NCI-H146 (cell line): ENCODE measurements at regions not wholly inside any gene's neighbourhood (a gene's known extent, or its start where the extent isn't known, plus 50 kb on each side); places are given as distances from the start of the nearest gene placed in this dataset.
"Not testable (repeated sequence)": the region's sequence is repeated elsewhere in the genome, so short reads cannot be mapped to it uniquely, and the experiment has no call there.

Source experiments
- DNase-seq: peaks from one replicate; lab custom pipeline; 2025; lab: John Stamatoyannopoulos, UW

- DNase-seq, result no peak
Measured at GRCh38 chr7:24395512-24395911, 111.5 kb downstream of the NPY start.

- DNase-seq, result not testable (repeated sequence)
Measured at GRCh38 chr7:24396387-24396786, 112.4 kb downstream of the NPY start.

GRCh38 chr7:24401628-24402593 is 117.9 kb downstream of the NPY start:
- peak; percentile 46 for DNase-seq

- DNase-seq, result no peak
Measured at GRCh38 chr7:24402655-24403054, 118.7 kb downstream of the NPY start.

- DNase-seq, result peak; percentile 4
Measured at GRCh38 chr7:24403557-24403956, 119.6 kb downstream of the NPY start.

- DNase-seq, result no peak
Measured at GRCh38 chr7:24404315-24404714, 120.3 kb downstream of the NPY start.

- no peak for DNase-seq
Measured at GRCh38 chr7:24405002-24405401, 121.0 kb downstream of the NPY start.

- DNase-seq, result no peak
Measured at GRCh38 chr7:24406053-24406788, 122.2 kb downstream of the NPY start.

- DNase-seq, result peak; percentile 2
Measured at GRCh38 chr7:24406789-24407299, 122.9 kb downstream of the NPY start.

- DNase-seq, result no peak
Measured at GRCh38 chr7:24407965-24408364, 124.0 kb downstream of the NPY start.

- no peak for DNase-seq
Measured at GRCh38 chr7:24408798-24409430, 124.9 kb downstream of the NPY start.

- no peak for DNase-seq
Measured at GRCh38 chr7:24409431-24410024, 125.5 kb downstream of the NPY start.

- DNase-seq, result no peak
Measured at GRCh38 chr7:24411226-24411625, 127.2 kb downstream of the NPY start.

- DNase-seq, result no peak
Measured at GRCh38 chr7:24417526-24418120, 133.6 kb downstream of the NPY start.

GRCh38 chr7:24419077-24419476 is 135.1 kb downstream of the NPY start:
- DNase-seq, result no peak

GRCh38 chr7:24419511-24419910 is 135.5 kb downstream of the NPY start:
- no peak for DNase-seq

- DNase-seq, result peak; percentile 30
Measured at GRCh38 chr7:24422441-24423010, 138.5 kb downstream of the NPY start.

- no peak for DNase-seq
Measured at GRCh38 chr7:24425664-24426063, 141.7 kb downstream of the NPY start.

GRCh38 chr7:24427048-24427447 is 143.1 kb downstream of the NPY start:
- no peak for DNase-seq

- DNase-seq, result no peak
Measured at GRCh38 chr7:24428676-24429075, 144.6 kb upstream of the PALS2 start.

GRCh38 chr7:24432677-24433076 is 140.6 kb upstream of the PALS2 start:
- DNase-seq, result no peak
